PC-3 (cell line): ENCODE measurements at regions not wholly inside any gene's neighbourhood (a gene's known extent, or its start where the extent isn't known, plus 50 kb on each side); places are given as distances from the start of the nearest gene placed in this dataset.

Experiments used
- ATAC-seq: fragments of 200-7000 bp; cut with Tn5 transposase; 2 replicates; pipeline ENCODE4 v1.9.1; 2020; ENCODE audit warnings: mild to moderate bottlenecking, moderate library complexity
- BruUV-seq: library from RNA; stranded (reverse); fragments of 400-500 nt; replicated peaks from 2 replicates; lab custom pipeline; 2021; lab: Mats Ljungman, UMichigan
- CTCF ChIA-PET: fragments of 300-600 bp; sonication (Branson Sonifier 250); formaldehyde crosslinking; loops from one replicate; lab custom pipeline; 2022; ENCODE audit warnings: antibody characterized with exemption; lab: Charles Lee
- POLR2A ChIA-PET: fragments of 300-600 bp; sonication (Branson Sonifier 250); formaldehyde crosslinking; loops from one replicate; lab custom pipeline; 2022; ENCODE audit warnings: antibody characterized with exemption; ENCODE audit not compliant: unreplicated experiment; lab: Charles Lee
- DNase-seq: peaks from one replicate; pipeline ENCODE4 v3.0.0-alpha.2; 2015
- H2AFZ ChIP-seq: fragments of 300-600 bp; sonication (generic); 2 replicates; pipeline ENCODE4 v1.6.0; 2016; ENCODE audit warnings: antibody characterized with exemption, low read length
- H3F3A ChIP-seq: fragments of 300-600 bp; sonication (generic); one replicate; pipeline ENCODE4 v1.6.0; 2017; ENCODE audit warnings: antibody characterized with exemption, low read length, control low read depth, mild to moderate bottlenecking; ENCODE audit not compliant: unreplicated experiment
- H3K27ac ChIP-seq: fragments of 300-600 bp; sonication (generic); 2 replicates; pipeline ENCODE4 v1.5.1; 2016; ENCODE audit warnings: mild to moderate bottlenecking, low read length
- H3K27me3 ChIP-seq: fragments of 300-600 bp; sonication (generic); 2 replicates; pipeline ENCODE4 v1.6.1; 2016; ENCODE audit warnings: low read length, mixed read lengths
- H3K36me3 ChIP-seq: fragments of 300-600 bp; sonication (generic); 2 replicates; pipeline ENCODE4 v1.6.1; 2016; ENCODE audit warnings: low read depth, mixed run types, low read length, mixed read lengths
- H3K4me1 ChIP-seq: fragments of 300-600 bp; sonication (generic); 2 replicates; pipeline ENCODE4 v1.5.1; 2016; ENCODE audit warnings: low read length; ENCODE audit not compliant: insufficient read depth
- H3K4me2 ChIP-seq: fragments of 300-600 bp; sonication (generic); 2 replicates; pipeline ENCODE4 v1.6.0; 2016; ENCODE audit warnings: low read length
- H3K4me3 ChIP-seq: fragments of 300-600 bp; sonication (generic); 2 replicates; pipeline ENCODE4 v1.5.1; 2016; ENCODE audit warnings: mild to moderate bottlenecking, low read length, mixed read lengths
- H3K79me2 ChIP-seq: fragments of 300-600 bp; sonication (generic); 2 replicates; pipeline ENCODE4 v1.6.1; 2017; ENCODE audit warnings: low read length, mixed read lengths
- H3K9ac ChIP-seq: fragments of 300-600 bp; sonication (generic); 2 replicates; pipeline ENCODE4 v1.6.0; 2016; ENCODE audit warnings: mild to moderate bottlenecking, low read length
- H3K9me2 ChIP-seq: fragments of 300-600 bp; sonication (generic); replicated peaks from 2 replicates; pipeline ENCODE4 v1.6.1; 2016; ENCODE audit warnings: mixed run types, low read length, mixed read lengths
- H3K9me3 ChIP-seq: fragments of 300-600 bp; sonication (generic); 2 replicates; pipeline ENCODE4 v1.6.1; 2016; ENCODE audit warnings: low read length, mixed read lengths
- H4K20me1 ChIP-seq: fragments of 300-600 bp; sonication (generic); 2 replicates; pipeline ENCODE4 v1.6.1; 2016; ENCODE audit warnings: low read length, mixed read lengths
- CTCF ChIP-seq: fragments of 300-600 bp; sonication (generic); conservative IDR thresholded peaks from 2 replicates; pipeline ENCODE4 v1.5.1; 2017; ENCODE audit warnings: antibody characterized with exemption, low read depth, mild to moderate bottlenecking, low read length
- EZH2 ChIP-seq: fragments of 300-600 bp; sonication (generic); IDR thresholded peaks from one replicate; pipeline ENCODE4 v1.6.1; 2017; ENCODE audit warnings: antibody characterized with exemption, mild to moderate bottlenecking, low read length; ENCODE audit not compliant: unreplicated experiment
- EZH2phosphoT487 ChIP-seq: fragments of 300-600 bp; sonication (generic); IDR thresholded peaks from 2 replicates; pipeline ENCODE4 v1.6.1; 2018; ENCODE audit warnings: mild to moderate bottlenecking, antibody characterized with exemption, low read length, borderline replicate concordance
- intact Hi-C: fragments of 100-400 bp; cut with micrococcal nuclease; formaldehyde crosslinking; loops from 2 replicates; pipeline ENCODE4 v1.9.0; 2023

- CTCF ChIA-PET = no interaction called here
- H2AFZ ChIP-seq = no peak overlapping the region
- no TSS peak for BruUV-seq
Observed at GRCh38 chr12:97907504-97907903, 444.9 kb downstream of the RMST start.

GRCh38 chr12:97910559-97910958 lies 448.0 kb downstream of the RMST start:
- H4K20me1 ChIP-seq = no peaks in the 10 kb centered on the region
- CTCF ChIA-PET = no interaction called here

More at GRCh38 chr12:97907504-97907903, 444.9 kb downstream of the RMST start:
- Histone ChIP-seq H3K9me3 (no peaks in the 10 kb centered on the region), H3K27ac (no peak overlapping the region), H3K27me3 (peaks cover 21% of the 10 kb centered on the region), H3K79me2 (no peaks in the 10 kb centered on the region), H4K20me1 (no peaks in the 10 kb centered on the region), H3K9me2 (no peaks in the 10 kb centered on the region), H3K4me1 (no peaks in the 10 kb centered on the region), H3F3A (no peaks in the 10 kb centered on the region), H3K36me3 (no peaks in the 10 kb centered on the region), H3K4me3 (no peak overlapping the region), H3K9ac (no peak overlapping the region), H3K4me2 (no peak overlapping the region)
- POLR2A ChIA-PET = no interaction called here
- ATAC-seq (no peak), DNase-seq (no peak)
- TF ChIP-seq EZH2 (no peak), EZH2phosphoT487 (no peak), CTCF (no peak)
- intact Hi-C loops = no loop called here

More at GRCh38 chr12:97910559-97910958, 448.0 kb downstream of the RMST start:
- TF ChIP-seq EZH2phosphoT487 (no peak), CTCF (no peak), EZH2 (no peak)
- DNase-seq = no peak
- no peak overlapping the region for H3K27ac ChIP-seq
- no peak overlapping the region for H3K4me3 ChIP-seq
- no peaks in the 10 kb centered on the region for H3K9me2 ChIP-seq
- no peak for ATAC-seq
- H3K9ac ChIP-seq = no peak overlapping the region
- no peaks in the 10 kb centered on the region for H3K36me3 ChIP-seq
- no peak overlapping the region for H3K4me2 ChIP-seq
- no TSS peak for BruUV-seq
- H3K9me3 ChIP-seq = no peaks in the 10 kb centered on the region
- H3K79me2 ChIP-seq = no peaks in the 10 kb centered on the region
- no peaks in the 10 kb centered on the region for H3F3A ChIP-seq
- H3K4me1 ChIP-seq = no peaks in the 10 kb centered on the region
- POLR2A ChIA-PET = no interaction called here
- H2AFZ ChIP-seq = no peak overlapping the region
- intact Hi-C loops = no loop called here
- H3K27me3 ChIP-seq = no peaks in the 10 kb centered on the region
